IMR-90 (cell line): ENCODE measurements at regions not wholly inside any gene's neighbourhood (a gene's known extent, or its start where the extent isn't known, plus 50 kb on each side); places are given as distances from the start of the nearest gene placed in this dataset.

Source experiments
- ATAC-seq: fragments of 200-7000 bp; cut with Tn5 transposase; 2 replicates; pipeline ENCODE4 v1.9.1; 2020; ENCODE audit warnings: low read depth, mild to moderate bottlenecking, moderate library complexity
- BruUV-seq: library from RNA; stranded (reverse); fragments of 400-500 nt; replicated peaks from 2 replicates; lab custom pipeline; 2021; lab: Mats Ljungman, UMichigan
- CTCF ChIA-PET: fragments of 300-600 bp; formaldehyde crosslinking; extraction: SDS; loops from one replicate; lab custom pipeline; 2021; ENCODE audit warnings: antibody characterized with exemption; lab: Yijun Ruan, JAX
- POLR2A ChIA-PET: fragments of 300-600 bp; sonication (Branson Sonifier 250); formaldehyde crosslinking; loops from one replicate; lab custom pipeline; 2022; ENCODE audit warnings: antibody characterized with exemption; ENCODE audit not compliant: unreplicated experiment; lab: Charles Lee
- DNase-seq: peaks from one replicate; pipeline ENCODE4 v3.0.0; 2013
- H2AFZ ChIP-seq: replicated peaks from 2 replicates; pipeline ENCODE3; 2013; ENCODE audit warnings: low read length, mild to moderate bottlenecking; ENCODE audit not compliant: poor library complexity
- H2AK5ac ChIP-seq: 2 replicates; pipeline ENCODE4 v1.6.1; 2013; ENCODE audit warnings: low read depth, low read length, inconsistent platforms
- H2AK9ac ChIP-seq: replicated peaks from 2 replicates; pipeline ENCODE3; 2013; ENCODE audit warnings: mild to moderate bottlenecking, low read depth, low read length, moderate library complexity; ENCODE audit not compliant: poor library complexity
- H2BK120ac ChIP-seq: 2 replicates; pipeline ENCODE4 v1.6.1; 2013; ENCODE audit warnings: low read depth, low read length, inconsistent platforms
- H2BK15ac ChIP-seq: 3 replicates; pipeline ENCODE4 v1.6.1; 2013; ENCODE audit warnings: low read depth, low read length, inconsistent platforms
- H2BK20ac ChIP-seq: 2 replicates; pipeline ENCODE4 v1.6.1; 2013; ENCODE audit warnings: low read depth, mild to moderate bottlenecking, inconsistent platforms, low read length, moderate library complexity
- H2BK5ac ChIP-seq: 2 replicates; pipeline ENCODE4 v1.6.1; 2013; ENCODE audit warnings: mild to moderate bottlenecking, low read depth, low read length, inconsistent platforms; ENCODE audit not compliant: poor library complexity, severe bottlenecking
- H3K14ac ChIP-seq: replicated peaks from 2 replicates; pipeline ENCODE4 v1.6.1; 2013; ENCODE audit warnings: low read depth, low read length, inconsistent platforms
- H3K18ac ChIP-seq: 2 replicates; pipeline ENCODE4 v1.6.1; 2013; ENCODE audit warnings: low read depth, low read length, control low read depth
- H3K23ac ChIP-seq: 2 replicates; pipeline ENCODE4 v1.6.1; 2013; ENCODE audit warnings: low read depth, low read length, inconsistent platforms
- H3K27ac ChIP-seq: 2 replicates; pipeline ENCODE4 v1.5.1; 2013; ENCODE audit warnings: mild to moderate bottlenecking, control low read depth, low read length; ENCODE audit not compliant: insufficient read depth
- H3K27me3 ChIP-seq: 2 replicates; pipeline ENCODE4 v1.6.1; 2013; ENCODE audit warnings: low read length; ENCODE audit not compliant: control insufficient read depth, insufficient read depth
- H3K36me3 ChIP-seq: 2 replicates; pipeline ENCODE4 v1.6.1; 2013; ENCODE audit warnings: low read length, mixed read lengths; ENCODE audit not compliant: control insufficient read depth, insufficient read depth
- H3K4ac ChIP-seq: 2 replicates; pipeline ENCODE4 v1.6.1; 2013; ENCODE audit warnings: low read depth, low read length, inconsistent platforms
- H3K4me1 ChIP-seq: 2 replicates; pipeline ENCODE4 v1.6.1; 2013; ENCODE audit warnings: low read length, mixed read lengths; ENCODE audit not compliant: control insufficient read depth, insufficient read depth
- H3K4me2 ChIP-seq: 2 replicates; pipeline ENCODE4 v1.6.1; 2013; ENCODE audit warnings: low read depth, mild to moderate bottlenecking, control low read depth, low read length, moderate library complexity
- H3K4me3 ChIP-seq: 2 replicates; pipeline ENCODE4 v1.5.1; 2013; ENCODE audit warnings: low read depth, mild to moderate bottlenecking, control low read depth, low read length, moderate library complexity; ENCODE audit not compliant: insufficient read depth
- H3K56ac ChIP-seq: 2 replicates; pipeline ENCODE4 v1.6.1; 2013; ENCODE audit warnings: low read length, inconsistent platforms; ENCODE audit not compliant: insufficient read depth; ENCODE audit errors: extremely low read depth
- H3K79me1 ChIP-seq, 2 experiments: 2 replicates each; pipeline ENCODE4 v1.6.1; 2013; ENCODE audit warnings: low read length in 2 of 2, inconsistent platforms in 1 of 2, low read depth in 1 of 2
- H3K9ac ChIP-seq: 2 replicates; pipeline ENCODE4 v1.6.1; 2013; ENCODE audit warnings: low read depth, low read length, control low read depth
- H3K9me1 ChIP-seq: 2 replicates; pipeline ENCODE4 v1.6.1; 2013; ENCODE audit warnings: low read length, inconsistent platforms; ENCODE audit not compliant: insufficient read depth
- H3K9me3 ChIP-seq: 2 replicates; pipeline ENCODE4 v1.6.1; 2013; ENCODE audit warnings: low read length; ENCODE audit not compliant: control insufficient read depth, insufficient read depth
- H4K20me1 ChIP-seq: 2 replicates; pipeline ENCODE4 v1.6.1; 2013; ENCODE audit warnings: low read length, inconsistent platforms; ENCODE audit not compliant: insufficient read depth
- H4K5ac ChIP-seq: 2 replicates; pipeline ENCODE4 v1.6.1; 2013; ENCODE audit warnings: mild to moderate bottlenecking, low read depth, low read length, control low read depth
- H4K8ac ChIP-seq, 2 experiments: 2 replicates each; pipeline ENCODE4 v1.6.1; 2013; ENCODE audit warnings: low read depth in 2 of 2, low read length in 2 of 2, control low read depth in 1 of 2, inconsistent platforms in 1 of 2
- H4K91ac ChIP-seq: 2 replicates; pipeline ENCODE4 v1.6.1; 2013; ENCODE audit warnings: low read depth, low read length, inconsistent platforms; ENCODE audit not compliant: insufficient read depth
- BHLHE40 ChIP-seq: fragments of 150-350 bp; IDR thresholded peaks from 2 replicates; pipeline ENCODE4 v1.6.1; 2016; ENCODE audit warnings: mild to moderate bottlenecking, low read depth, low read length
- CEBPB ChIP-seq: IDR thresholded peaks from 2 replicates; pipeline ENCODE4 v1.6.1; 2012; ENCODE audit warnings: low read depth, low read length, improper control_type of control experiment
- CHD1 ChIP-seq: IDR thresholded peaks from 2 replicates; pipeline ENCODE4 v1.6.1; 2012; ENCODE audit warnings: low read depth, low read length, improper control_type of control experiment
- CTCF ChIP-seq: conservative IDR thresholded peaks from 2 replicates; pipeline ENCODE4 v1.5.1; 2012; ENCODE audit warnings: mild to moderate bottlenecking, low read depth, low read length, improper control_type of control experiment
- FOS ChIP-seq: fragments of 150-350 bp; IDR thresholded peaks from 2 replicates; pipeline ENCODE4 v1.6.1; 2016; ENCODE audit warnings: low read depth, low read length
- MAZ ChIP-seq: IDR thresholded peaks from 2 replicates; pipeline ENCODE4 v1.6.1; 2012; ENCODE audit warnings: low read depth, mild to moderate bottlenecking, low read length, improper control_type of control experiment, moderate library complexity, borderline replicate concordance
- MXI1 ChIP-seq: IDR thresholded peaks from 2 replicates; pipeline ENCODE4 v1.6.1; 2012; ENCODE audit warnings: low read depth, mild to moderate bottlenecking, low read length, moderate library complexity, borderline replicate concordance
- NFE2L2 ChIP-seq: fragments of 150-350 bp; IDR thresholded peaks from 2 replicates; pipeline ENCODE4 v1.6.1; 2016; ENCODE audit warnings: low read depth, mild to moderate bottlenecking, low read length
- RAD21 ChIP-seq: IDR thresholded peaks from 2 replicates; pipeline ENCODE4 v1.6.1; 2012; ENCODE audit warnings: low read length, improper control_type of control experiment
- RCOR1 ChIP-seq: IDR thresholded peaks from 2 replicates; pipeline ENCODE4 v1.6.1; 2012; ENCODE audit warnings: mild to moderate bottlenecking, low read length, improper control_type of control experiment; ENCODE audit not compliant: insufficient replicate concordance
- RFX5 ChIP-seq: IDR thresholded peaks from 2 replicates; pipeline ENCODE4 v1.8.0; 2012; ENCODE audit warnings: low read depth, mild to moderate bottlenecking, low read length, moderate library complexity
- USF2 ChIP-seq: fragments of 150-350 bp; IDR thresholded peaks from 2 replicates; pipeline ENCODE4 v1.6.1; 2017; ENCODE audit warnings: mild to moderate bottlenecking, antibody characterized with exemption, low read length, low read depth
- WGBS, 2 experiments: methylation state at CpG; one replicate each; pipeline versions ENCODE4 v1.1.5 to v1.1.7; 2013; ENCODE audit warnings: missing lambda C conversion rate in 2 of 2; ENCODE audit not compliant: insufficient read length in 1 of 2; ENCODE audit errors: extremely low coverage in 2 of 2; 5-methylcytosine and 5-hydroxymethylcytosine counted together
- dilution Hi-C: fragments of 300-500 bp; cut with HindIII; formaldehyde crosslinking; loops from one replicate; pipeline ENCODE4 v1.14.3; 2018; ENCODE audit warnings: low sequenced_read_pairs; ENCODE audit not compliant: unreplicated experiment
- in situ Hi-C: fragments of 300-500 bp; cut with MboI; formaldehyde crosslinking; loops from 3 replicates; pipeline ENCODE4 v1.14.3; 2019; ENCODE audit warnings: low sequenced_read_pairs, inconsistent platforms, mixed read lengths
- intact Hi-C: fragments of 100-400 bp; cut with micrococcal nuclease; formaldehyde crosslinking; loops from 2 replicates; pipeline ENCODE4 v1.10.0; 2022

GRCh38 chr2:147567136-147567535 lies 277.7 kb upstream of the ACVR2A start:
- ChIA-PET POLR2A (no interaction called here), CTCF (no interaction called here)
- no peak overlapping the region for H3K14ac ChIP-seq
- H3K9me1 ChIP-seq: no peaks in the 10 kb centered on the region
- H2AK9ac ChIP-seq: no peak overlapping the region
- no peak overlapping the region for H3K18ac ChIP-seq
- H3K4me2 ChIP-seq: no peak overlapping the region
- no peak overlapping the region for H2AFZ ChIP-seq
- no peak overlapping the region for H3K4ac ChIP-seq
- H3K9ac ChIP-seq: no peak overlapping the region
- H3K27me3 ChIP-seq: no peaks in the 10 kb centered on the region
- no peaks in the 10 kb centered on the region for H4K20me1 ChIP-seq
- no peaks in the 10 kb centered on the region for H3K79me1 ChIP-seq
- H3K4me1 ChIP-seq: peaks cover 2% of the 10 kb centered on the region; the same call in 1 of the 2 replicates
- H2BK5ac ChIP-seq: no peak overlapping the region
- BruUV-seq: no TSS peak
- H2BK15ac ChIP-seq: no peak overlapping the region
- H3K9me3 ChIP-seq: peaks cover 3% of the 10 kb centered on the region
- WGBS, 2 experiments: no CpG with 5 or more reads among the region's 2 CpGs
- no peak overlapping the region for H3K23ac ChIP-seq
- dilution Hi-C loops: no loop called here
- H4K91ac ChIP-seq: no peak overlapping the region
- ATAC-seq (peak; percentile 86), DNase-seq (peak; percentile 47)
- no peak overlapping the region; the same call in 1 of the 2 replicates for H4K5ac ChIP-seq
- H2BK120ac ChIP-seq: no peak overlapping the region
- in situ Hi-C loops: no loop called here
- no peak overlapping the region for H3K56ac ChIP-seq
- H3K36me3 ChIP-seq: no peaks in the 10 kb centered on the region
- no peak overlapping the region for H2AK5ac ChIP-seq
- no peak overlapping the region for H4K8ac ChIP-seq
- no peak overlapping the region for H2BK20ac ChIP-seq
- no peak overlapping the region for H3K27ac ChIP-seq
- TF ChIP-seq BHLHE40: no peak
- no peak for TF ChIP-seq MXI1
- no peak for TF ChIP-seq RAD21
- no peak for TF ChIP-seq USF2
- no peak for TF ChIP-seq MAZ
- TF ChIP-seq CEBPB: no peak
- TF ChIP-seq CTCF: no peak
- TF ChIP-seq RCOR1: no peak
- TF ChIP-seq CHD1: no peak
- TF ChIP-seq NFE2L2: no peak
- no peak for TF ChIP-seq RFX5
- no peak for TF ChIP-seq FOS
- intact Hi-C loops: no loop called here
- H3K4me3 ChIP-seq: no peak overlapping the region
